HuH-7.5 (cell line): ENCODE measurements at regions not wholly inside any gene's neighbourhood (a gene's known extent, or its start where the extent isn't known, plus 50 kb on each side); places are given as distances from the start of the nearest gene placed in this dataset.

Source experiments
- DNase-seq: peaks from one replicate; pipeline ENCODE4 v3.0.0; 2011; ENCODE audit warnings: low spot score

- DNase-seq, result no peak
These were observed 84.9 kb upstream of the SLC44A3 start for GRCh38 chr1:94734963-94735901.

- no peak for DNase-seq
These were observed 88.3 kb upstream of the SLC44A3 start for GRCh38 chr1:94731891-94732290.

- DNase-seq, result no peak
These were observed 89.7 kb upstream of the SLC44A3 start for GRCh38 chr1:94730450-94730849.

DNA sequence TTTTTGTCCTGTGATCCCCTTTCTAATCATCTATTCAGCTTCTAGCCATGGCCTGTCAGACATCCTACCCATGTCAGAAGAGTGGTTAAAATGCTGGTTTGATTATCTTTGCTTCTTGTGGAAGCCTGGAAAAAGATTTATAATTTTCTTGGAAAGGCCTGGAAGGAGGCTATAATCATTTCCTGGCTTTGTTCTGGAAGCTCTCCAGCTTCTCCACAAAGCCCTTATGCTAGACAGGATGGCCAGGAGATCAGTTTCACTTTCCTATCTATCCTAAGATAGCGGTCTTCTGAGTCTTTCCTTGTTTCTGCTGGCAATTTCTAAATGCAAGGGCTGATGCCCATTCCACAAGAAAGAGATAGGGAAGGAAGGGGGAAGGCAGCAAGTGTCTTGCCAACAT is 90.9 kb upstream of the SLC44A3 start:
- no peak for DNase-seq

DNA sequence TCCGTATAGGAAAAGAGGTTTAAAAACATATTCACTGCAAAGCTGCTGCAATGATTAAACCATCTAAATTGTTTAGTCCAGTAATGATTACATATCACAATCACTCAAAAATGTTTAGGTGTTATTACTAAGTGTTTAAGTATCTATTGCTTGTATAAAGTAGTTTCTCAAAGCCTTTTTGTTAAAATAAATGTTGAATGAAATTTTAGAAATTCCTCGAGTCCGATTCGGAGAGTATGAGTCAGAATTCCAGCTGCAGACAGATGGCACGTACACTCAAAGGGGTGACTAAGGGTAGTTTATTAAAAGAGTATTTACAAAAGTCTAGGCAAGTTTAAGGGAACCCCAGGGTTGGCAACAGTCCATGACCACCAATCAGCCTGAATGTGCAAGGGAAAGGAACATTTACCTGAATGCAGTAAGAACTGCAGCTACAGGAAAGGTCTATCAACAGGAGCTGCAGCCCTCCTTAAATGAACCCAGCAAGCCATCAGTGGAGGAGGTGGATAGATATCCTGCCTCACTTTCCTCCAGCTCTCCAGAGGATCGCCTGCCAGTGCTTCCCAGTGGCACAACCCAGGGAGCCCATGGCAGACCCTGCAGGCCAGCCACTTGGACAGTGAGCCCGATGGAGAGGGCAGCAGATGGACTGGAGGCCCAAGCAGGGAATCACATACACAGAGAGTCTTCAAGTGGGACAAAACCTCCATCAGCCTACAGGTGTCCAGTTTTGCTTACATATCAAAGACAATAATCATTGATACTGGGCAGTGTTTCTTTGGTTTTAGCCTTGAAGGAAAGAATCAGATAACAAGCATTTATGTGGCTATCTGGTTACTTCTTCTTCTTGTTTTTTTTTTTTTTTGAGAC is 92.1 kb upstream of the SLC44A3 start:
- no peak for DNase-seq

GRCh38 chr1:94726981-94727685 is 93.0 kb upstream of the SLC44A3 start:
- no peak for DNase-seq

- DNase-seq, result no peak
These were observed 94.6 kb upstream of the SLC44A3 start for GRCh38 chr1:94725566-94725965.

DNA sequence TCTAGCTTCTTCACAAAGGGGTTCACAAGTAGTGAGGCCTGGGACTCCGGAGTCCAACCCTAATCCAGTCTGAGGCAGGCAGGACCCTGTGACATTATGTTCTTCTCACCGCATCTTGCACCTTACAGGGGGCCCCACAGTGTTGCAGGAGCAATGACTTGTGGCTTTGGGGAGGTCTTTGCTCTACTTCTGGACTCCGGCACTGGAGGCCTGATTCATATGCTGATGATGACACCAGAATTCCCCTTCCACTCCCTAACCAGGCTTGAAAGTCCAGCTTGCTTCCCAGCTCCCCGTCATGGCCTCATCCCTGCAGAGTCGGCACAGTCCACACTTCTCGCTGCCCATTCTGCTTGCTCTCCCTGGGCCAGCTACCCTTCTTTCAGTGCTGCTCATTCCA is 96.3 kb upstream of the SLC44A3 start:
- DNase-seq, result no peak

DNA sequence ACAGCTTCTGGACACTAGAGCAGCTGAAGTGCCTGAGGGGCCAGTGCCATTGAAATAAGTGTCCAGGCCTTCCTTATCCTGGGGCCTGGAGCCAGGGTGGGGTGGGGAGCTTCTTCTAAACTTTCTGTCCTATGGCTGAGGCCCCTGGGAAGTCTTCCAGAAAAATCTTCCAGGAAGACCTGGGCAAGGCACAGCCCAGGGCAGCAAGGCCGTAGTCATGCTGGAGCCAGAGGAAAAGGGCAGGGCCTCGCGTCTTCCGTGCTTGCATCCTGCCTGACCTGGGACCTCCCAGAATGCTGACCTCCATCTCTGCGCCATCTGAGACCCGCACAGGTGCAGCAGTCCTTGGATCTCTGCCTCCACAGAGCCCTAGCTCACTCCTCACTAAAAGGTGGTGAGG is 96.7 kb upstream of the SLC44A3 start:
- no peak for DNase-seq

DNA sequence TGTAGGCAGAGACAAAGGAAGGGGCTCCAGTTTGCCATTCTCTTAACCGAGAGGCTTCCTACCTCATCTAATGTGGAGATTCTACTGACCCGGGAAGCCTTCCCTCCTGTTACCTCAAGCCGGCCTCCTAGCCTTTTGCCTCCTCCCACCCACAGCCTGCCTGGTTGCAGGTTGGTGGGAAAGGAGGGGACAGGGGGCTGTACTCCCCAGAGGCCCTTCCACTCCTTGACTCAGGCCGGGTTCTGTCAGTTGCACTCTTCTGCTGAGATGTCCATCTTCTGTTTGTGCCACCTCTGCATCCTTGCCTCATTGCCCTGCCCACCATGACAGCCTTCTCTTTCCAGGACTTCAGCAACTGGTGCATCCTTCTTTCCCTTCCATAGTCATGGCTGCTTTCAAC is 98.0 kb upstream of the SLC44A3 start:
- no peak for DNase-seq

DNA sequence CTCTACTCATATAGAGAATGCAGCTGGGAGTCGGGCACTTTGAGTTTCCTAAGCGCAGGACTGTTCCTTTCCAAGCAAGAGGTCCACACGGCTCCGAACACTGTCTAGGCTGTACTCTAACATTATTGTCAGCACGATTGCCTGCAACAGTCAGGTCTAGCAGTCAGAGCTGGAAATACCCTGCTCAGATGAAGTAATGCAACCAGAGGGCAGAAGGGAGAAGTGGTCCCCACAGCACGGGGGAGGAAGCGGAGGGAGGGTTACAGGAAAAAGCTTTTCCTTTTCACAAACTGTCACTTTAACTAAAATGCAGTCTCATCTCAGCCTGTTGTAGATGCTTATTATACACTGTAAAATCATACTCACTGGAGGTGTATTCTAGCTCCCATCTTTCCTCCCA is 98.9 kb upstream of the SLC44A3 start:
- no peak for DNase-seq

- DNase-seq, result no peak
These were observed 100.0 kb upstream of the SLC44A3 start for GRCh38 chr1:94719926-94720793.

- DNase-seq, result no peak
These were observed 103.2 kb upstream of the SLC44A3 start for GRCh38 chr1:94716965-94717364.

DNA sequence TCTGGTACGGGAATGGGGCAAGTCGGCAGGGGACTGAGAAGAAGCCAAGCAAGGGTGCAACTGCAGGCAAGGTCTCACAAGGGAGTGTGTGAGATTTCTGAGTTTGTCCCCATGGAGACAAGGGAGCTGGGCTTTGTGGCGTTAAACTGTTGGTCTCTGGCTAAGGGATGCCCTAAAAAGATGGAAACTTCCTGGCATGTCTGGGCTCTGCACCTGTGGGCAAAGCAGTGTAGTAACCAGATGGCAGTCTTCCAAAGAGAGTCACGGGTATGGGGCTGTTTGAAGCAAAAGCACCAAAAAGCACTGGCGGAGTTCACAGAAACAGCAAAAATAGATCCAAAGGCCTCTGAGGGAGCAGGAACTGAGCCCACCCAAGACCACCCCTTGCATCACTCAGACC is 104.8 kb upstream of the SLC44A3 start:
- no peak for DNase-seq

- no peak for DNase-seq
These were observed 105.6 kb upstream of the SLC44A3 start for GRCh38 chr1:94714552-94714951.

GRCh38 chr1:94714152-94714551 is 106.0 kb upstream of the SLC44A3 start:
- no peak for DNase-seq

DNA sequence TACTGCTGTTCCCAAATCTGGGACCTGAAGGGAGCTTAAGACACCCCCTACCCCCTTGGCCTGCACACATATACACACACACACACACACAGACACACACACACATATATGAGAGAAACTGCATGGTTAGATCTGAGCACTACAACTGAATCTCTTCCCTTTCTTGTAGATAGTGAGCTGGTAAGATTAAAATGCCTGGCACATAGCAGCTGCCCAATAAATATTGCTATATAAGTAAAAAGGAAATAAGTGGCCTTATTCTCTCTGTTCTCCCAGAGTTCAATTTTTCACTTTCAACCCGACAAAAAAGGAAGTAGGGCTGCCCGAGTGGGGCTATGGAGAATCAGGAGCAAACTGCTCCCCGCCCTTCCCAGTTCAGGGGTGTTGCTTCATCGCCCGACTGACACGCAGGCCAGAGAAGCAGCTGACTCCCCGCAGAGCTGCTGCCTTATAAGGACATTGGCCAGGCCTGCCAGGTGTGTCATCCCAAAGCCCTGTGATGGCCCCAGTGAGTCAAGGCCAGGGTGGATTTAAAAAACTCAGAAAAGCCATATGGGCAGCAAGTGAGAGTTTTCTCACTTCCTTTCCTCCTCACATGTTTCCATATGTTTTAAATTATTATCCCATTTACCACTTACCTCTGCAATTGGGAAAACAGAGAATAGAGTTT is 106.5 kb upstream of the SLC44A3 start:
- DNase-seq, result peak; percentile 38

- DNase-seq, result no peak
These were observed 110.1 kb upstream of the SLC44A3 start for GRCh38 chr1:94709891-94710581.

DNA sequence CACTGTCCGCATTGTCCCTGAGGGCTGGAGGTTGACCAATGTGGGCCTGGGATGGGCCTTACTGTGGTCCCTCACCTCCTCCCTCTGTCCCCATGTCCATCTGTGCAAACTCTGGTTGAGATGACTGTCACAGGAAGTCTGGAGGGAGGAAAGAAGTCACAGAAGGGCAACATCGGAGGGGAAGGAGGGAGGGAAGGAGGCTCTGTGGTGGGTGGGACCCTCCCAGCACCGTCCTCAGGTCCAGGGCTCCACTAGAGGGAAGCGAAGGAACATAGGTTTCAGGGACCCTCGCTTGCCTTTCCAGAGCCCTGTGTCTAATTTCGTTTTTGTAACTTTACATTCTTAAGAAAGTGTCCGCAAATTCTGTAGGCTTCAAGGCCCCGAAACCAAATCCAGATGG is 111.3 kb upstream of the SLC44A3 start:
- no peak for DNase-seq

DNA sequence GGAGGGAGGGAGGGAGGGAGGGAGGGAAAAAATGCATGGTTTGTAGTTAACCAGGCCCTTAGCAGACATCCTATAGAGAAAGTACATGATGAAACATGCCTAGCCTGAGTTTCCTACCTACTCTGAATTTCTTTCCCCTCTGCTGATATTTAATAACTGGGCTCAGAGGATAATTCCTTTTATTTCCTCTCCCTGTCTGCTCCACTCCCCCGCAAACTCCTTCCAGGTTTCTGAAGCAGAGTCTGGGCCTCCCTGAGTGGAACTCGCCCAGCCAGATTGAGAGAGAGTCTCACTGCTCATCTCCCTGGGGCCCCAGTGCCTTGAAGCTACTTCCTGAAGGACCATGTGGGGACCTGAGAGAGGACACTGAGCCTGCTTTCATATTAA is 111.9 kb upstream of the SLC44A3 start:
- DNase-seq, result no peak
